Endothelial cell of umbilical vein (primary cell): ENCODE measurements at regions not wholly inside any gene's neighbourhood (a gene's known extent, or its start where the extent isn't known, plus 50 kb on each side); places are given as distances from the start of the nearest gene placed in this dataset.

Experiments used
- BruUV-seq: library from RNA; stranded (reverse); fragments of 400-500 nt; replicated peaks from 2 replicates; lab custom pipeline; 2021; lab: Mats Ljungman, UMichigan
- CTCF ChIA-PET: fragments of 300-600, 350-600 bp; sonication (Branson Sonifier 250); formaldehyde crosslinking; loops from one replicate; lab custom pipeline; 2021; ENCODE audit warnings: antibody characterized with exemption, inconsistent platforms; lab: Charles Lee
- POLR2A ChIA-PET: fragments of 300-600, 350-600 bp; sonication (Branson Sonifier 250); formaldehyde crosslinking; loops from one replicate; lab custom pipeline; 2021; ENCODE audit warnings: antibody characterized with exemption, inconsistent platforms; lab: Charles Lee
- DNase-seq: peaks from one replicate; pipeline ENCODE4 v3.0.0-alpha.2; 2011; ENCODE audit warnings: low read depth, low spot score
- FAIRE-seq: peaks from 2 replicates; lab custom pipeline; 2011; peaks lifted over from hg19 to GRCh38; lab: Jason Lieb, UNC
- H2AFZ ChIP-seq: 2 replicates; pipeline ENCODE4 v1.6.0; 2012; ENCODE audit warnings: low read depth, low read length, control low read depth, inconsistent platforms
- H3K27ac ChIP-seq: 2 replicates; pipeline ENCODE4 v1.5.1; 2011; ENCODE audit warnings: low read depth, mild to moderate bottlenecking, control low read depth, low read length, moderate library complexity; ENCODE audit not compliant: insufficient read depth
- H3K27me3 ChIP-seq, 2 experiments: 2 replicates each; pipeline versions ENCODE4 v1.6.0 to v1.6.1; 2011; ENCODE audit warnings: low read length in 2 of 2, mixed read lengths in 1 of 2; ENCODE audit not compliant: control insufficient read depth in 2 of 2, insufficient read depth in 2 of 2
- H3K36me3 ChIP-seq, 2 experiments: 2 replicates in 1 of 2; 3 replicates in 1 of 2; pipeline ENCODE4 v1.5.1; 2011; ENCODE audit warnings: low read length in 2 of 2, mild to moderate bottlenecking in 1 of 2, moderate library complexity in 1 of 2; ENCODE audit not compliant: control insufficient read depth in 2 of 2, insufficient read depth in 2 of 2; ENCODE audit errors: extremely low read depth in 1 of 2
- H3K4me1 ChIP-seq: 3 replicates; pipeline ENCODE4 v1.5.1; 2011; ENCODE audit warnings: mild to moderate bottlenecking, low read length; ENCODE audit not compliant: control insufficient read depth, insufficient read depth; ENCODE audit errors: extremely low read depth
- H3K4me2 ChIP-seq: 2 replicates; pipeline ENCODE4 v1.6.1; 2011; ENCODE audit warnings: low read length, control low read depth, mixed read lengths; ENCODE audit not compliant: insufficient read depth
- H3K4me3 ChIP-seq, 3 experiments: fragments of 200-600 bp in 1 of 3; sonication (generic), shearing (Covaris generic) in 1 of 3; replicated peaks in 1 of 3; 2 replicates each; pipeline ENCODE4 v1.5.1; 2011 to 2016; ENCODE audit warnings: control low read depth in 3 of 3, low read length in 3 of 3, mild to moderate bottlenecking in 2 of 3, inconsistent platforms in 1 of 3, low read depth in 1 of 3, moderate library complexity in 1 of 3; ENCODE audit not compliant: insufficient read depth in 1 of 3
- H3K79me2 ChIP-seq: 2 replicates; pipeline ENCODE4 v1.6.0; 2012; ENCODE audit warnings: low read length, inconsistent platforms; ENCODE audit not compliant: control insufficient read depth, insufficient read depth
- H3K9ac ChIP-seq: replicated peaks from 2 replicates; pipeline ENCODE3; 2011; ENCODE audit warnings: low read length, control low read depth; ENCODE audit not compliant: insufficient read depth; ENCODE audit errors: extremely low read depth
- H3K9me1 ChIP-seq: replicated peaks from 3 replicates; pipeline ENCODE4 v1.6.0; 2011; ENCODE audit warnings: mild to moderate bottlenecking, low read length; ENCODE audit not compliant: control insufficient read depth, insufficient read depth; ENCODE audit errors: extremely low read depth
- H3K9me3 ChIP-seq: replicated peaks from 2 replicates; pipeline ENCODE4 v1.5.1; 2012; ENCODE audit warnings: low read length, inconsistent platforms; ENCODE audit not compliant: control insufficient read depth, insufficient read depth
- H4K20me1 ChIP-seq: replicated peaks from 2 replicates; pipeline ENCODE3; 2011; ENCODE audit warnings: mild to moderate bottlenecking, low read length; ENCODE audit not compliant: control insufficient read depth, insufficient read depth; ENCODE audit errors: extremely low read depth
- EZH2 ChIP-seq: IDR thresholded peaks from 2 replicates; pipeline ENCODE4 v1.6.1; 2012; ENCODE audit warnings: borderline replicate concordance, low read depth, mild to moderate bottlenecking, moderate library complexity, low read length, inconsistent platforms; ENCODE audit not compliant: severe bottlenecking
- FOS ChIP-seq: IDR thresholded peaks from 2 replicates; pipeline ENCODE4 v1.6.1; 2011; ENCODE audit warnings: mild to moderate bottlenecking, low read length, moderate library complexity, borderline replicate concordance; ENCODE audit not compliant: insufficient read depth
- GATA2 ChIP-seq: IDR thresholded peaks from 2 replicates; pipeline ENCODE4 v1.7.0; 2011; ENCODE audit warnings: low read depth, mild to moderate bottlenecking, moderate library complexity, mixed read lengths, low read length; ENCODE audit not compliant: insufficient read length, insufficient read depth
- JUN ChIP-seq: IDR thresholded peaks from 2 replicates; pipeline ENCODE4 v1.6.1; 2011; ENCODE audit warnings: borderline replicate concordance, low read depth; ENCODE audit not compliant: insufficient read length, insufficient read depth
- MYC ChIP-seq: IDR thresholded peaks from one replicate; pipeline ENCODE4 v1.6.1; 2011; ENCODE audit warnings: mild to moderate bottlenecking, low read depth, low read length
- POLR2A ChIP-seq: IDR thresholded peaks from 2 replicates; pipeline ENCODE4 v1.6.1; 2012; ENCODE audit warnings: low read depth, mild to moderate bottlenecking, control low read depth, low read length
- POLR2AphosphoS5 ChIP-seq: IDR thresholded peaks from 2 replicates; pipeline ENCODE4 v1.6.1; 2012; ENCODE audit warnings: low read depth, mild to moderate bottlenecking, control low read depth, low read length, moderate library complexity; ENCODE audit not compliant: insufficient read depth
- dilution Hi-C: fragments of 300-500 bp; cut with MboI; formaldehyde crosslinking; loops from one replicate; pipeline ENCODE4 v1.15.0; 2019; ENCODE audit warnings: low sequenced_read_pairs; ENCODE audit not compliant: extremely low pct_ligation_motif_present
- intact Hi-C: fragments of 100-400 bp; cut with micrococcal nuclease; formaldehyde crosslinking; loops from one replicate; pipeline ENCODE4 v1.10.0; 2022
- TF ChIP-seq, protein P1 (sequence below): IDR thresholded peaks from 2 replicates; pipeline ENCODE4 v1.6.1; 2011; ENCODE audit not compliant: insufficient read depth, insufficient read length
- TF ChIP-seq, protein P2 (sequence below), 2 donors: IDR thresholded peaks; 1 replicate in 1 of 2; 2 replicates in 1 of 2; pipeline ENCODE4 v1.5.1; 2011; ENCODE audit warnings: low read length in 2 of 2, mild to moderate bottlenecking in 2 of 2, moderate library complexity in 2 of 2, control low read depth in 1 of 2, inconsistent platforms in 1 of 2, low read depth in 1 of 2; ENCODE audit not compliant: insufficient read depth in 1 of 2; ENCODE audit errors: extremely low read depth in 1 of 2

DNA sequence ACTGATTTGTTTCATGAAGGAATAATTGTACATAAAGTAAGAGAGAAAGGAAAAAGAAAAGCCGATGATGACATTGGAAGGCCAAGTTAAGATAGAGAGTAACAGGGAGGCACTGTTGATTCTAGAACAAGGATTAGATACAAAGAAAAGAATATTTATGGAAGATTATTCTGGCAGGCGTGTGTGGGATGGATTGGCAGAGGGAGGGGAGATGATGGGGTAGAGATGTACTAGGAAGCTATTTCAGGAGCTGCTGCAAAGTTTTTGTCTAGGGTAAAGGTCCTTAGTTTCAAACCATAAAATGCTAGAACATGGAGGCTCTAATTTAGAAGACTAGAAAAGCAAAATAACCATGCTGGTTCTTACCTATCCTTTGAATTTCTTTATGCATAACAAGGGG is 280.0 kb upstream of the LRRN1 start:
- no TSS peak for BruUV-seq
- ChIA-PET CTCF (no interaction called here), POLR2A (no interaction called here)
- H3K27me3 ChIP-seq: no peaks in the 10 kb centered on the region
- FAIRE-seq: no peak
- TF ChIP-seq FOS (no peak), MYC (no peak), GATA2 (no peak), POLR2A (no peak), JUN (no peak), EZH2 (no peak), POLR2AphosphoS5 (no peak)
- TF ChIP-seq, protein P1, sequence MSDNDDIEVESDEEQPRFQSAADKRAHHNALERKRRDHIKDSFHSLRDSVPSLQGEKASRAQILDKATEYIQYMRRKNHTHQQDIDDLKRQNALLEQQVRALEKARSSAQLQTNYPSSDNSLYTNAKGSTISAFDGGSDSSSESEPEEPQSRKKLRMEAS: no peak
- TF ChIP-seq, protein P2, sequence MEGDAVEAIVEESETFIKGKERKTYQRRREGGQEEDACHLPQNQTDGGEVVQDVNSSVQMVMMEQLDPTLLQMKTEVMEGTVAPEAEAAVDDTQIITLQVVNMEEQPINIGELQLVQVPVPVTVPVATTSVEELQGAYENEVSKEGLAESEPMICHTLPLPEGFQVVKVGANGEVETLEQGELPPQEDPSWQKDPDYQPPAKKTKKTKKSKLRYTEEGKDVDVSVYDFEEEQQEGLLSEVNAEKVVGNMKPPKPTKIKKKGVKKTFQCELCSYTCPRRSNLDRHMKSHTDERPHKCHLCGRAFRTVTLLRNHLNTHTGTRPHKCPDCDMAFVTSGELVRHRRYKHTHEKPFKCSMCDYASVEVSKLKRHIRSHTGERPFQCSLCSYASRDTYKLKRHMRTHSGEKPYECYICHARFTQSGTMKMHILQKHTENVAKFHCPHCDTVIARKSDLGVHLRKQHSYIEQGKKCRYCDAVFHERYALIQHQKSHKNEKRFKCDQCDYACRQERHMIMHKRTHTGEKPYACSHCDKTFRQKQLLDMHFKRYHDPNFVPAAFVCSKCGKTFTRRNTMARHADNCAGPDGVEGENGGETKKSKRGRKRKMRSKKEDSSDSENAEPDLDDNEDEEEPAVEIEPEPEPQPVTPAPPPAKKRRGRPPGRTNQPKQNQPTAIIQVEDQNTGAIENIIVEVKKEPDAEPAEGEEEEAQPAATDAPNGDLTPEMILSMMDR (IDR thresholded peaks at IDR 0.05; ENCODE audit: extremely low read depth in 1 of 2, insufficient read depth in 1 of 2, low read depth in 1 of 2, low read length in 2 of 2): no peak
- H2AFZ ChIP-seq: no peak overlapping the region
- H3K9me1 ChIP-seq: no peaks in the 10 kb centered on the region
- no peaks in the 10 kb centered on the region for H4K20me1 ChIP-seq
- dilution Hi-C loops: no loop called here
- H3K27ac ChIP-seq: no peak overlapping the region
- no peaks in the 10 kb centered on the region for H3K36me3 ChIP-seq
- no peak overlapping the region for H3K9ac ChIP-seq
- intact Hi-C loops: no loop called here
- H3K9me3 ChIP-seq: peaks cover 9% of the 10 kb centered on the region
- H3K4me2 ChIP-seq: no peak overlapping the region
- no peak overlapping the region for H3K4me3 ChIP-seq
- H3K4me1 ChIP-seq: no peaks in the 10 kb centered on the region
- H3K79me2 ChIP-seq: no peaks in the 10 kb centered on the region
- DNase-seq: no peak
